HG03175 (cell line): ENCODE measurements at regions not wholly inside any gene's neighbourhood (a gene's known extent, or its start where the extent isn't known, plus 50 kb on each side); places are given as distances from the start of the nearest gene placed in this dataset.
"Not testable (repeated sequence)": the region's sequence is repeated elsewhere in the genome, so short reads cannot be mapped to it uniquely, and the experiment has no call there.

Source experiments
- ATAC-seq: cut with Tn5 transposase; IDR thresholded peaks from one replicate; pipeline ENCODE4 v1.9.1; 2021; ENCODE audit warnings: mild to moderate bottlenecking, moderate library complexity; ENCODE audit not compliant: unreplicated experiment

DNA sequence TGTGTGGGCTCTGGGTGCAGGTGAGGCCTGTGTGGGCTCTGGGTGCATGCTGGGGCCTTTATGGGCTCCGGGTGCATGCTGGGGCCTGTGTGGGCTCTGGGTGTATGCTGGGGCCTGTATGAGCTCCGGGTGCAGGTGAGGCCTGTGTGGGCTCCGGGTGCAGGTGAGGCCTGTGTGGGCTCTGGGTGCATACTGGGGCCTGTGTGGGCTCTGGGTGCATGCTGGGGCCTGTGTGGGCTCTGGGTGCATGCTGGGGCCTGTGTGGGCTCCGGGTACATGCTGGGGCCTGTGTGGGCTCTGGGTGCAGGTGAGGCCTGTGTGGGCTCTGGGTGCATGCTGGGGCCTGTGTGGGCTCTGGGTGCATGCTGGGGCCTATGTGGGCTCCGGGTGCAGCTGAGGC is 80.5 kb upstream of the ACKR3 start:
- ATAC-seq = not testable (repeated sequence)

DNA sequence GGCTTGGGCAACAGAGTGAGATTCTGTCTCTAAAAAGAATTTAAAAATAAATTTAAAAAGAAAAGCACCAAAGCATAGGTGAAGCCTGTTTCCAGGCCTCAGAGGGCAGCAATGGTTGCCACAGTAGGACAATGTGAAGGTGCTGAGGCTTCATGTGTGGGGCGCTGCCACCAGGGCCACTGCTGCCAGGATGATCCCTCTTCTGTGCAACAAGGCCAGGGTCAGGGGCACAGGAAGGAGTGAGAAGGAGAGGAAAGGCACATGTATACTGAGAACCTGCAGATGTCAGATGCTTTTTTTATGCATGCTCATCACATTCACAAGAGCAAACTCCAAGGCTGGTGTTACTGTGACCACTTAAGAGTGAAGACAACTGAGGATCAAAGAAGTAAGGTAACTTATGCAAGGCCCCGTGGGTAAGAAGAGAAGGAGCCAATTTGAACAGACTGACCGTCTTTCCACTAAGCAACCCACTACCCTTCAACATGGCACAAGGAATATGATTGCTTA is 79.7 kb upstream of the ACKR3 start:
- no peak for ATAC-seq

DNA sequence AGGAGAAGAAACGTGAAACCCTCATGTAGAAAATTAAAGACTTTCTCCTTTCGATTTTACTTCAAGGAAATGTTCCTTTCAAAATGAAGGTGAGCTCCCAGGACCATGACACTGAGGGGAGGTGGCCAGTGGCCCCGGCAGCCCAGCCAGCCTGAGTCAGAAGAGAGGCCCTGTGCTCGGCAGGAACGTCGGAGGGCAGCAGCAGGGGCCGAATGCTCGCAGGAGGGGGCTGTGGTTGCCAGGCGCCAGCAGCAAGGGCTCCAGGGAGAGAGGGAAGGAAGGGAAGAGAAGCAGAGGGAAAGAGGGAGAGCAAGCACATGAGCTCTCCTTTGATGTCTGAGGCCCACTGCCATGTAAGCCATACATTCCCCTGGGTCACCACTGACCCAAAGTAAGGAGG is 73.3 kb upstream of the ACKR3 start:
- no peak for ATAC-seq

DNA sequence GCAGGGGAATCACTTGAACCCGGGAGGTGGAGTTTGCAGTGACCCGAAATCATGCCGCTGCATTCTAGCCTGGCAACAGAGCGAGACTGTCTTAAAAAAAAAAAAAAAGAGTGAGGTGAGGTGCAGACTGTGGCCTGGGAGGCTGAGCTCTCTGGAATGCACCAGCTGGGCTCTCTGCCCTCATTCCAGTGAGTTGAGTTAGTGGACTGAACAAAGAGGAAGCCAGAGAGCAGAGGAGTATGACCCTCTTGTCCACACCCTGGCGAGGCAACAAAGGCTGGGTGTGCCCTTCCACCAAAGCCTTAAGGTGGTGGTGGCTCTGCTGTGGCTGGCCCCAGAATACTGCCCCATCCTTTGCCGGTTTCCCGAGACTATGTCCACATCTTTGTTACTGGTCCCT is 71.3 kb upstream of the ACKR3 start:
- ATAC-seq = no peak

DNA sequence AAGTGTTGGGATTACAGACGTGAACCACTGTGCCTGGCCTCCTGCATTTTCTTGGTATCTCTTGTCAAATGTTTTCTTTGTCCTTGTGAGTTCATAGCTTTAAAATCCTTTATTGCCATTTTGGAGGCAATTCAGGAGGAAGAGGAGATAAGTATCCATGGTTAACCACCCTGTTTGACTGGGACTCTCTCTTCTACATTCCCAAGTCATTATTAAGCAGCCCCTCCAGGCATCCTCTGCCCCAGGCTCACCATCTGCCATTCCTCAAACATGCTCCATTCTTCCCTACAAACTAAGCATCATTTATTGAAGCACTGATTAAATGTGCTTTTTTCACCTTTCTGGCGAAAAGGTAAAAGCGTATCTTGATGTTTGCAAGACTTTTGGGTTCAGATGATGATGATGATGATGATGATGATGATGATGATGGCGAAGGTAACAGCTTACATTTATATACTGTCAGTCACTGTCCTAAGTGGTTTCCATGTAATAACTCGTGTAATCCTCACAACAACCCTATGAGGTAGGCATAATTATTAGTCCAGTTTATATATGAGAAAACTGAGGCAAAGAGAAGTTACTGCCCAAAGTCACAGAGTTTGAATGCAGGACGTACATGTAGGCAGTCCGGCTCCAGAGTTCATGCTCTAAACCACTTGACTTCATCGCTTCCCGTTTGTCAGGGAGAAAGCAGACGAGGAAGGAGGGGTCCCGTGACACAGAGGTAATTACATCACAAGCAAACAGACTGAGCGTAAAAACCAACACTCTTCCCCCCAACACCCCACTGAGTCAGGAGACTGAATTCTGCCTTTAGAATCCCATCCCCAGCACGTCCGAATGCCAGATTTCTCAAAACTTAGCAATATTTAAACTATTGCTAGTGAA is 69.7 kb upstream of the ACKR3 start:
- ATAC-seq = no peak

DNA sequence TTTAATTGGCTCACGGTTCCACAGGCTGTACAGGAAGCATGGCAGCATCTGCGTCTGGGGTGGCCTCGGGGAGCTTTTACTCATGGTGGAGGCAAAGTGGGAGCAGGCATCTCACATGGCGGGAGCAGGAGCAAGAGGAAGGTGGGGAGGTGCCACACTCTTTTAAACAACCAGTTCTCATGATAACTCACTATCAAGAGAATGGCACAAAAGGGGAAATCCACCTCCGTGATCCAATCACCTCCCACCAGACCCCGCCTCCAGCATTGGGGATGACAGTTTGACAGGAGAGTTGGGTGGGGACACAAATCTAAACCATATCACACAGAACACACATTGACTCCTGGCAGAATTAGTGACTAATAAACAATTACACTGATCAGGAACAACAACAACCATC is 68.6 kb upstream of the ACKR3 start:
- ATAC-seq = no peak

DNA sequence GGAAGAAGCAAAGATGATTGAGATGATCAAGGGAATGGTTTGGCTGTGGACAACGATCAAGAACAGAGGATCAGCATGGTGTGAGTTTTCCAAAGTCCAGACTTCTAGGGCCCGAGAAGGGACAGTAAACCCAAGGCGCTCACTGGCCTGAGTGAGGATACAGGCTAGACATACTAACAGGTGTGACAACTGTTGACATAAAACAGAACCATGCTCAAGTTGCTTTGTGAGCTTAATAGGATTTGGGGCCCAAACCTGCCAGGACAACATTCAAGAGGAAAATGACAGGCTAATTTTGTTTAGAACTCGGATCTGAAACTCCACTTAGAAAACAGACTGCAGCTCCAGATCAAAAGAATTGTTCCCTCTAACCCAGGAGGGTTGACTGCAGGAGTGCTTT is 68.1 kb upstream of the ACKR3 start:
- no peak for ATAC-seq

DNA sequence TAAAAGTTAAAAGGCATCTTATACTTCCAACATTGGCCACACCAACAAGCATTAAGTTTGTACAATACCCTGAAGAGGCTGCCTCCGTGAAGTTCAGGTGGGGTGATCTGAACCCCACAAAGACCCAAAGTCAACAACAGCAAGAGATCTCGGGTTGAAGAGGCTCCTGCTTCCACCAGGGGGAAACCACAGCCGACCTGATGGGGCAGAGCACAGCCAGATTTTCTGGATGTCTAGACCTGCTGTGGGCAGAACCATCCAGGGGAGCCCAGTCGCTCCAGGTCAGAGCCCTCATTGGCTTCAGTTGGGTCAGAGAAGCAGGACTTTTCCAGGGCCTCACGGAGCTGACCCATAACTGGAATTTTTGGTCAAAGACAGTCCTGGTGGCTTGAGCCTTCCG is 66.5 kb upstream of the ACKR3 start:
- ATAC-seq = no peak

DNA sequence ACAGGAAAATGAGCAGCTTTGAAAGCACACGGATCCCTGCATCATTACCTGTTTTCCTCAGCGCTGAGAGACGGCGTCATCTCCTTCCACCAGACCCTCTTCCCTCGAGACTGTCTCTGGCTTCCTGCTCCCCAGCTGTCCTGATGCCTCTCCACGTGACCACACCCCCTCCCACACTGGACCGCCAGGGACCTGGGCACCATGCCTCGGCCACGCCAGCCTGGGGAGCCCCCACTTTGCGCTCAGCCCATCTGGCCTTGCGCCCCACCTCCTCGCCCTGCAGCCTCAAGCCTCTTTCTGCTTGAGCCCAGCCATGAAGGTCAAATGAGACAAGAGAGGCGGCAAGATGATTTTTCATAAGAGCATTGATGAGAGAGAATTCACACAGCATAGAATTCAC is 66.0 kb upstream of the ACKR3 start:
- ATAC-seq = no peak

DNA sequence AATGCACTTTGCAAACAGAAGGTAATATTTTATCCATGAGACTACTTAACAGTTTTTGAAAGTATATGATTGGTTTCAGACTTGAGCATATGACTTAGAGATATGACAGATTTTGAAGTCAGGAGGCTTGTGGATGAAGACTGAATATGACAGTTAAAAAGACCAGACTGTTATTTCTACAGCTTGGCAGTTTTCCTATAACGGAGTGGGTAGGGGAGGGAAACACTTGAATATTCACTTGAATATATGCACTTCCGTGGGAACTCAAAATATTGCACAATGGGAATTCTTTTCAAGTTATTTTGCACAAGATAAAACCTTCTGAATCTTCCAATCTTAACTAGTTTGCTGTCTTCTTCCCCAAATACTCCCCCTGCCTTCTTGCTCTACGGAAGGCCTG is 64.6 kb upstream of the ACKR3 start:
- no peak for ATAC-seq

DNA sequence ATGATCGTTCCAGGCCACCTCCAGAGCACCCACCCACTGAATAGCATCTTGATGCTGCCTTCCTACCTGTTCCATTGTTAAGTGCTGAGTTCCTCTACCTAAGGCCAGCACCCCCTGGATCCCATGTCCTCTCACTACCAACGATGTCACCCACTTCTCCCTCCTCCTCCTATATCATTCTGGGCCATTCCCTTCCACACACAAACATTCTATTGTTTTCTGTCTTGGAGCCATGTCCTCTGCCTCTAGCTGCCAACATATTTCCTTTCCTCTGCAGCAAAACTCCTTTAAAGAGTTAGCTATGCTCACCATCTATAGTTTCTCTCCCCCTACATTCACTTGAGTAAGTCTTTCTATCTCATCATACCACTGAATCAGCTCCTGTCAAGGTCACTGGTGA is 64.0 kb upstream of the ACKR3 start:
- no peak for ATAC-seq

DNA sequence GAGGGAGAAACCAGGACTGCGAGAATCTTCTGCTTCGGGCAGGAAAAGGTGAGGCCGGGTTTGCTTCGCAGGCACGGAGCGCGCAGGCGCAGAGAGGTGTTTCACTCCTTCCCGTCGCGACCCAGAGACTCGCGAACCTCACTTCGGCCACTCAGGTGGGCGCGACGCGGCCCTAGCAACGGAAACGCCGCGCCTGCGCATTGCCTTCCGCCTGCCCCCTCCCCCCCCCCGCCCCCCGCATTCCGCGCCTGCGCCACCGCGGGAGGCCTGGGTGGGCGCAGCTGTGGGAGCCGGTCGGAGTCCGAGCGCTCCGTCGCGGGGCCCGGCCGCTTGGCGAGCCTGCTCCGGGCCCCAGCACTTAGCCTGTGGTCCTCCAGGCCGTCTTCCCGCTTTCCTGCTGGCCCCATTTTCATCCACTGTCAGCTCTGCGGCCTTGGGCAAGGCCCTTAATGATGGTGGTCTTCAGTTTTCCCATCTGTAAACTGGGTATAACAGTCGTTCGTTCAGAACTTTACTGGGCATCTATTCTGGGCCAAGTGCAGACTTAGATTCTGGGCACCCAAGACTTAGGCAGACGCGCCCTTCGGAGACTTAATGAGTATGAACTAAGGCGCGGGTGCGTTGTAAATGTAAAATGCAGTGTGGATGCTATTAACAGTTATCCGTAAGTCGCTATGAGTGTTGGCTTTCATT is 62.1 kb upstream of the ACKR3 start:
- ATAC-seq = no peak

DNA sequence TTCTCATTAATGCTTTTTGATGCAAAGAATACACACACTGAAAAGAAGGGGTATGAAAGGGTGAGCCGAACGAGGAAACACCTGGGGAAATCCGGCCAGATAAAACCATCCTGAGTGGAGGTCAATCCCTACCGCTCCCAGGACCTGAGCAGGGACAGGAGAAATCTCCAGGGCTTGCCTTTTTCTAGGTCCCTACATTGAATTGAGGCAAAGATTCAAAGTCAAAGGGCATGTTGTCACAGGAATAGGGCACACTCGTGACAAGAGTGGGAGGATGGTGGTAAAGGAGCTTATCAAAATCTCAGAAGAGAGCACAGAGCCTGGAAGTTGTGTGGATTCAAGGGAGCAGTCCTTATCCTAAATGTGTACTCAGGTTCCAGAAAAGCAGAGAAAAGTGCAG is 61.2 kb upstream of the ACKR3 start:
- no peak for ATAC-seq

DNA sequence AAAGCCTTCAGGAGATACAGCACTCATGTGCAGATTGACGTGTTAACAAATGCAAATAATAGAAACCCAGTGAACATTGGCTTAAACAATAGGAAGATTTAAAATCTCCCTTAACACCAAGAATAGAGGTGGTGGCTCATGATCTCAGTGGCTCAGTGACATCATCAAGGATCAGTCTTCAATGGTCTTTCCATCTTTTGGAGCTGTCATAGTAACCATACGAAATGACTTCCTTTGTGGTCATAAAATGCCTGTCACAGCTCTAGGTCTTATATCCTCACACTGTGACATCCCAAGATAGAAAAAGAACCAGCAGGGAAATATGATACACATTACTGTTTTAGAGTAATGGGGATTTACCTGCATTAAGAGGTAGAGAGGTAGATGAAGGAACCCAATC is 59.6 kb upstream of the ACKR3 start:
- ATAC-seq = no peak

DNA sequence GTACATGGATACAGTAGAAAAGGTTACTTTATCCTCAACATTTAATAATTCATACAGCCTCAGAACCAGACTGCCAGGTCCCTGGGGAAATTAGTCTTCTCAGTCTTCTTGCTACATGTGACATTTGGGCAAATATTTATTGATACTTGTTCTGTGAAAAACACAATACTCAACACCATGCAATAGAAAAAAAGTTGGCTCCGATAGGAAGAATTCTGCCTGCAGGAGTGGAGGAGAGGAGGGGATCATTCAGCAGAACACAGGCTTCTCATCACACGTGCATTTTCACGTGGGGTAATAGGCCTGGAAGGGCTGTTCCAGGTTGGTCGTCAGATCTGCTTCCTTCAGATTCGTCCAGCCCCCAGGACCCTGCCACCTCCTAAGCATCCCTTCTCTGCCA is 58.4 kb upstream of the ACKR3 start:
- ATAC-seq = no peak

DNA sequence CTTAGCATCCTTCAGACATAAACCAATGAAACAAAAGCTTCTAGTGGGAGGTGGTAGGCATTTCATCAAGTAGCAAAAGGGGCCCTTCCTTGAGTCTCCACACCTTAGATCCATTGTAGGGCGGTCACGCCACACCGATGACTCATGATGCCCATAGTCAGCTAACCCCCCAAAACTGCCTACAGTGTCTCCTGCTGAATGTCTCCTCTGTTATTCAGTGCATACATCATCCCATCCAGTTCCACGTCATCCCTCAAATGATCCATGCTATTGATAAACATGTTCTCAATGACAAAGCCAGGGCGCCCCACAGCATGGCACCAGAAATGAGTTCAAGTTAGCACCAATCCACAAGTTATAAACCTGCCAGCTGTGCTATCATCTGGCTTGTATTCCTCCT is 57.4 kb upstream of the ACKR3 start:
- no peak for ATAC-seq

DNA sequence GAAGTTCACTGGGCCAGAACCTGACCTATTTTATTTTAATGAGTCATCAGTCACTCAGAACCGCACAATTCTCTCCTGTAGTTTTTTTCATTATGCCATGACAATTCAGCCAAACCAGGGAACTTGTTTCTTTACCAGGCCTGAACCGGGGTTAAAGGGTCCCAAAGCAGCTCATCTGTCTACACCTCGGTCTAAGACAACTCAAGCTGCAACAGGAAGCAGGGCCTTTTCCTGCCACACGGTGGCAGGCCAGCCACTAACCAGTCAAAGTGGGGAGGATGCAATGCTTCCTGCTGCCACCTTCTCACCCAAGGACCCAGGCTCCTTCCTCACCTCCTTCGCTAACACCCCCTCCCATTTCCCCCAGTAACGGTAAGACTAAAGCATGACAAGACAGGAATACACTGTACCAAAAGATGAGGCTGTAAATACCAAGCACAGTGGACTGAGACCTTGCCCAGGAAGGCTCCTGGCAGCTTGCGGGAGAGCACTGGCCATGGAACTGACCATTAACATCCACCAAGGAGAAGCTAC is 56.7 kb upstream of the ACKR3 start:
- peak; percentile 86 for ATAC-seq

DNA sequence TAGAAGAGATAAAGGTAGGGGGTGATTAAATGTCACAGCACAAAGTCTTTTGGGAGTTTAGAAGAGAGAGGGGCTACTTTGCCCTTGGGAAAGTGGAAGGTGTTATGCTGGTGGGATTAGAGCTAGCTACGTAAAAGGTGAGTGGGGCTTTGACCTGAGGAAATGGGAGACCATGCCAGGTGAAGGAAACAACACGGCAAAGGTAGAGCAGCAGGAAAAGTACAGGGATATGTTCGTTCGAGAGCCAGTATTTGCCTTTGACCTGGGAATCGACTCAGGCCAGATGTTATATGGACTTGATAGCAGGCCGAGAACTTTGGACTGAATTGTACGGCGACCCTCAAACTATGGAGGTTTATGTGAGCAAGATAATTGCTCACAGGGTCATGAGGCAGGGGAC is 55.7 kb upstream of the ACKR3 start:
- ATAC-seq = no peak

DNA sequence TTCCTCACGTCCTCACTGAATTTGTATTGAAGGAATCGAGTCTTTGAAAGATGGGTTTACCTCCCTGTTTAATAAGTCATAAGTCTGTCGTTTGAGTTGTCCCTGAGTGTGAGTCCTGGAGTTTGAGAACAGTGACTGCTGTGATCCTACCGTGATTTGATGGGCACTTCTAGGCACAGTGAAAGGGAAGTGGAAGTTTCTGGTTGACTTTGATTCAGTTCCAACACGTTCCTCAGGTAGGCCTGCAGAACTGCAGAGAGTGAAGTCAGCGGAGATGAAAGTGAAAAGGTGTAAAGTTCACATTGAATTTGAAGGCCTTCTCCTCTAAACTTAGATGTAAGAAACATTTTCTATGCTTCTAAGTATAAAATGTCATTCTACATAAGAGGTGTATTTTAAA is 52.9 kb upstream of the ACKR3 start:
- ATAC-seq = no peak

DNA sequence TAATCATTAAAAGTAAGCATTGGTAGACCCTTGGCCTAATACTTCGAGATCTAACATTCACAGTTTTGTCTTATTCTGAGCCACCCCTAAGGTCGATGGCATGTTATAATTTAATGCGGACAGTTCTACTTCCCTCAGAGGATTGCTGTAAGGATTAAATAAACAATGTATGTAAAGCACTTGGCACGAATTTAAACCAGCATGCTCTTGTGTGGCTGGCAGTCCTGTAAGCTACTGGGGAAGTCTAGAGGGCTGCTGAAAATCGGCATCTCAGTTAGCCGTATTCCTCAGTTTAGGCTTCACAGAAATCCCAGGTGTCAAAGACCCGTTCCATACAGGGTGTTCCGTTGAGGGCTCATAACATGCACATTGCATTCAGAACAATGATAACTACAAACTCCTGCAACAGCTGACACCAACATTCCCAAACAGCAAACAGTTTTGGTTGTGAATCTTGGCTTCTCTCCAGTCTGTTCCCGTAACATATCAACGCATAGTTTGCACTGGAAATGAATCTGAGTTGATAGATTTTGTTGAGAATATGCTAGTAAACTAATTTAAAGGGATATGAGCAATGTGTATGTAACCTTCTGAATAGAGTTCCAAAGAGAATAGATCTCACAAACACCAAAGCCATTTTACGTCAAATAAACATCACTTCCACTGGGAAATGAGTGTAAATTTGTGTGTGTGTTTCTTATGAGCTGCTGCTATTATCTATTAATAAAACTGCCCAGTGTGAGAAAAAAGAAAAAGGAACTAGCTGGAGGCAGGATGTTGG is 52.2 kb upstream of the ACKR3 start:
- no peak for ATAC-seq
